HepG2 (cell line): ENCODE measurements at regions not wholly inside any gene's neighbourhood (a gene's known extent, or its start where the extent isn't known, plus 50 kb on each side); places are given as distances from the start of the nearest gene placed in this dataset.

Experiments used
- ARHGAP35 ChIP-seq: sonication (generic); formaldehyde crosslinking; IDR thresholded peaks from 2 replicates; pipeline ENCODE4 v1.9.0; 2022; ENCODE audit warnings: mild to moderate bottlenecking, inconsistent platforms, moderate library complexity, missing genetic modification reagents, borderline replicate concordance
- CBX1 ChIP-seq: IDR thresholded peaks from one replicate; pipeline ENCODE4 v1.6.1; 2016; ENCODE audit warnings: antibody characterized with exemption, low read depth
- SP2 ChIP-seq: sonication (generic); formaldehyde crosslinking; IDR thresholded peaks from 2 replicates; pipeline ENCODE4 v1.5.1; 2020; ENCODE audit warnings: mild to moderate bottlenecking, missing genetic modification reagents
- TBP ChIP-seq: sonication (generic); formaldehyde crosslinking; IDR thresholded peaks from 2 replicates; pipeline ENCODE4 v1.5.0; 2020; ENCODE audit warnings: missing genetic modification reagents
- TF ChIP-seq, protein P1 (sequence below): sonication (generic); formaldehyde crosslinking; IDR thresholded peaks from 2 replicates; pipeline ENCODE4 v1.5.0; 2020; ENCODE audit warnings: mild to moderate bottlenecking, missing genetic modification reagents, moderate library complexity
- TF ChIP-seq, protein P2 (sequence below): sonication (generic); formaldehyde crosslinking; IDR thresholded peaks from 2 replicates; pipeline ENCODE4 v1.4.0; 2020; ENCODE audit warnings: missing genetic modification reagents
- TF ChIP-seq, protein P3 (sequence below): sonication (generic); formaldehyde crosslinking; IDR thresholded peaks from 2 replicates; pipeline ENCODE4 v1.5.0; 2020; ENCODE audit warnings: missing genetic modification reagents, mild to moderate bottlenecking, borderline replicate concordance

DNA sequence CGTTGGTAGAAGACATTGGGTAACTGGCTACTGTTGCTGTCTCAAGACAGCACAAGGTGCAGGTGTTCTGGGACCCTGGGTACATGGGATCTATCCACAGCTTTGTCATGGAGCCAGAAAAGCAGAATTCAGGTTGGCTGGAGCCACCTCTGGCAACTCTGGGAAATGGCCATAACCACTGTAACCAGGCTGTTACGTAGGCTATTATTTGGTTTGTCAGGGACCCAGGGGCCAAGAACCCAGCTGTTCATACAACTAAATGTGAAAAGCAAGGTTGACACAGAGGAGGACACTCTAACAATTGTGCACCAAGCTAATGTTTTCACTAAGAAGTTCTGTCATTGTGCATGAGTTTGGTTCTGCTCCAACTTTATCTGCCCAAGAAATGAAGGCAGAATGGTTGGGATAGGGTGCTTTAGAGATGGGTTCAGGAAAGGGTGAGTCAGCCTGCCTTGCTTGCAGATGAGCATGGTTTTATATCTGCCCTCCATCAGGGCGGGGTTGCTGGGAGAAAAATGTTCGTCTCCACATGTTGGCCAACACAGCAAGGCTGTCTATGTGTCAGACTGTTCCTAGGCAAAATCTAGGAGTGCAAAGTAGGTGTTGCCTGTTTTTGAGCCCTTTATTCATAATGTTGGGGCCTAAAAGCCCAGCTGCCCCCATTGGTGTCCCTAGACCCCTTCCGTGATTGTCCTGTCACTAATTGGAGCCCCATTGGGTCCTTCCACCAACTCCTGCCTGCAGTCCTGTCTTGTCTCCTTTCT lies 131.3 kb upstream of the DAP start:
- TF ChIP-seq, protein P1, sequence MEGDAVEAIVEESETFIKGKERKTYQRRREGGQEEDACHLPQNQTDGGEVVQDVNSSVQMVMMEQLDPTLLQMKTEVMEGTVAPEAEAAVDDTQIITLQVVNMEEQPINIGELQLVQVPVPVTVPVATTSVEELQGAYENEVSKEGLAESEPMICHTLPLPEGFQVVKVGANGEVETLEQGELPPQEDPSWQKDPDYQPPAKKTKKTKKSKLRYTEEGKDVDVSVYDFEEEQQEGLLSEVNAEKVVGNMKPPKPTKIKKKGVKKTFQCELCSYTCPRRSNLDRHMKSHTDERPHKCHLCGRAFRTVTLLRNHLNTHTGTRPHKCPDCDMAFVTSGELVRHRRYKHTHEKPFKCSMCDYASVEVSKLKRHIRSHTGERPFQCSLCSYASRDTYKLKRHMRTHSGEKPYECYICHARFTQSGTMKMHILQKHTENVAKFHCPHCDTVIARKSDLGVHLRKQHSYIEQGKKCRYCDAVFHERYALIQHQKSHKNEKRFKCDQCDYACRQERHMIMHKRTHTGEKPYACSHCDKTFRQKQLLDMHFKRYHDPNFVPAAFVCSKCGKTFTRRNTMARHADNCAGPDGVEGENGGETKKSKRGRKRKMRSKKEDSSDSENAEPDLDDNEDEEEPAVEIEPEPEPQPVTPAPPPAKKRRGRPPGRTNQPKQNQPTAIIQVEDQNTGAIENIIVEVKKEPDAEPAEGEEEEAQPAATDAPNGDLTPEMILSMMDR, result no peak
- TF ChIP-seq, protein P2, sequence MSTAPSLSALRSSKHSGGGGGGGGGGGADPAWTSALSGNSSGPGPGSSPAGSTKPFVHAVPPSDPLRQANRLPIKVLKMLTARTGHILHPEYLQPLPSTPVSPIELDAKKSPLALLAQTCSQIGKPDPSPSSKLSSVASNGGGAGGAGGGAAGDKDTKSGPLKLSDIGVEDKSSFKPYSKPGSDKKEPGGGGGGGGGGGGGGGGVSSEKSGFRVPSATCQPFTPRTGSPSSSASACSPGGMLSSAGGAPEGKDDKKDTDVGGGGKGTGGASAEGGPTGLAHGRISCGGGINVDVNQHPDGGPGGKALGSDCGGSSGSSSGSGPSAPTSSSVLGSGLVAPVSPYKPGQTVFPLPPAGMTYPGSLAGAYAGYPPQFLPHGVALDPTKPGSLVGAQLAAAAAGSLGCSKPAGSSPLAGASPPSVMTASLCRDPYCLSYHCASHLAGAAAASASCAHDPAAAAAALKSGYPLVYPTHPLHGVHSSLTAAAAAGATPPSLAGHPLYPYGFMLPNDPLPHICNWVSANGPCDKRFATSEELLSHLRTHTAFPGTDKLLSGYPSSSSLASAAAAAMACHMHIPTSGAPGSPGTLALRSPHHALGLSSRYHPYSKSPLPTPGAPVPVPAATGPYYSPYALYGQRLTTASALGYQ (CRISPR knock-in tag), result no peak
- TF ChIP-seq TBP (CRISPR knock-in tag), result no peak
- TF ChIP-seq CBX1, result no peak
- TF ChIP-seq SP2 (CRISPR knock-in tag), result no peak
- TF ChIP-seq, protein P3, sequence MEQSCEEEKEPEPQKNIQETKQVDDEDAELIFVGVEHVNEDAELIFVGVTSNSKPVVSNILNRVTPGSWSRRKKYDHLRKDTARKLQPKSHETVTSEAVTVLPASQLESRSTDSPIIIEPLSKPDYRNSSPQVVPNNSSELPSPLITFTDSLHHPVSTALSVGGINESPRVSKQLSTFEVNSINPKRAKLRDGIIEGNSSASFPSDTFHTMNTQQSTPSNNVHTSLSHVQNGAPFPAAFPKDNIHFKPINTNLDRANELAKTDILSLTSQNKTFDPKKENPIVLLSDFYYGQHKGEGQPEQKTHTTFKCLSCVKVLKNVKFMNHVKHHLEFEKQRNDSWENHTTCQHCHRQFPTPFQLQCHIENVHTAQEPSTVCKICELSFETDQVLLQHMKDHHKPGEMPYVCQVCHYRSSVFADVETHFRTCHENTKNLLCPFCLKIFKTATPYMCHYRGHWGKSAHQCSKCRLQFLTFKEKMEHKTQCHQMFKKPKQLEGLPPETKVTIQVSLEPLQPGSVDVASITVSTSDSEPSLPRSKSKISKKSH (CRISPR knock-in tag), result no peak
- TF ChIP-seq ARHGAP35 (CRISPR knock-in tag), result no peak
